ENCODE measurements at regions not wholly inside any gene's neighbourhood (a gene's known extent, or its start where the extent isn't known, plus 50 kb on each side); places are given as distances from the start of the nearest gene placed in this dataset.

DNA sequence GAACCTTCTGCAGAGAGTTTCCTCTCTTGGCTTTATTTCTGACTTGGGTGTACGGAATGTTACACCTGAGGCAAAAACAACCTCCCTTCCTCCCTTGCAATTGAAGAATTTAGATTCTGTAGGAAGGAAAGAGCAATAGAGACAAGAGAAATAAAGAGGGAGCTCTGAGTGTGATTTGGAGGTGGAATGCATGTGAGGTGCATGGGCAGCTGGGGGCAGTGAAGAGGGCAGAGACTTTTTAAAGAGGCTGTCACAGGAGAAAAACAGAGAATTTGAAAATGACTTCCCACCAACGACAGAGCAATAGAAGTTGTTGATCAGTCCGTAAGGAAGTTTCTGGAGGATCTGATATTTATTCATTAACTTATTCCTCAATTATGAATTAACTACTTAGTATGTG, 172.0 kb upstream of the B3GALT2 start:
- no peak overlapping the region for H3K4me3 ChIP-seq (ENCODE audit: low read depth, low read length)
- FAIRE-seq (no peak), DNase-seq (ENCODE audit: low read depth) (no peak)
- no peaks in the 10 kb centered on the region for H3K27me3 ChIP-seq (ENCODE audit: control insufficient read depth, insufficient read depth, low read length)
- no peaks in the 10 kb centered on the region for H3K36me3 ChIP-seq (ENCODE audit: control insufficient read depth, insufficient read depth, low read length)
- no peak for TF ChIP-seq CTCF (IDR thresholded peaks at IDR 0.05; ENCODE audit: insufficient read depth, low read length, severe bottlenecking)

- H3K4me3 ChIP-seq (ENCODE audit: low read depth, low read length): no peak overlapping the region
- no peaks in the 10 kb centered on the region for H3K36me3 ChIP-seq (ENCODE audit: control insufficient read depth, insufficient read depth, low read length)
- H3K27me3 ChIP-seq (ENCODE audit: control insufficient read depth, insufficient read depth, low read length): no peaks in the 10 kb centered on the region
- DNase-seq (ENCODE audit: low read depth) (no peak), FAIRE-seq (no peak)
- no peak for TF ChIP-seq CTCF (IDR thresholded peaks at IDR 0.05; ENCODE audit: insufficient read depth, low read length, severe bottlenecking)
These were observed 169.8 kb upstream of the B3GALT2 start for GRCh38 chr1:193356249-193356648.

GRCh38 chr1:193355626-193356025, 169.2 kb upstream of the B3GALT2 start:
- Histone ChIP-seq H3K4me3 (ENCODE audit: low read depth, low read length) (no peak overlapping the region), H3K36me3 (ENCODE audit: control insufficient read depth, insufficient read depth, low read length) (no peaks in the 10 kb centered on the region), H3K27me3 (ENCODE audit: control insufficient read depth, insufficient read depth, low read length) (no peaks in the 10 kb centered on the region)
- peak; percentile 35 for DNase-seq (ENCODE audit: low read depth)
- FAIRE-seq: peak; percentile 94
- TF ChIP-seq CTCF (IDR thresholded peaks at IDR 0.05; ENCODE audit: insufficient read depth, low read length, severe bottlenecking): no peak

GRCh38 chr1:193355178-193355577, 168.8 kb upstream of the B3GALT2 start:
- no peaks in the 10 kb centered on the region for H3K27me3 ChIP-seq (ENCODE audit: control insufficient read depth, insufficient read depth, low read length)
- DNase-seq (ENCODE audit: low read depth) (peak; percentile 93), FAIRE-seq (no peak)
- H3K36me3 ChIP-seq (ENCODE audit: control insufficient read depth, insufficient read depth, low read length): no peaks in the 10 kb centered on the region
- no peak overlapping the region for H3K4me3 ChIP-seq (ENCODE audit: low read depth, low read length)
- no peak for TF ChIP-seq CTCF (IDR thresholded peaks at IDR 0.05; ENCODE audit: insufficient read depth, low read length, severe bottlenecking)

- Histone ChIP-seq H3K4me3 (ENCODE audit: low read depth, low read length) (no peak overlapping the region), H3K36me3 (ENCODE audit: control insufficient read depth, insufficient read depth, low read length) (no peaks in the 10 kb centered on the region), H3K27me3 (ENCODE audit: control insufficient read depth, insufficient read depth, low read length) (no peaks in the 10 kb centered on the region)
- FAIRE-seq (no peak), DNase-seq (ENCODE audit: low read depth) (no peak)
- no peak for TF ChIP-seq CTCF (IDR thresholded peaks at IDR 0.05; ENCODE audit: insufficient read depth, low read length, severe bottlenecking)
These were observed 162.5 kb upstream of the B3GALT2 start for GRCh38 chr1:193348769-193349535.

Data from bronchial epithelial cell (primary cell).